ENCODE measurements at regions not wholly inside any gene's neighbourhood (a gene's known extent, or its start where the extent isn't known, plus 50 kb on each side); places are given as distances from the start of the nearest gene placed in this dataset.

GRCh38 chr21:38134084-38134873 lies 122.5 kb upstream of the KCNJ15 start:
- TF ChIP-seq, protein P1, sequence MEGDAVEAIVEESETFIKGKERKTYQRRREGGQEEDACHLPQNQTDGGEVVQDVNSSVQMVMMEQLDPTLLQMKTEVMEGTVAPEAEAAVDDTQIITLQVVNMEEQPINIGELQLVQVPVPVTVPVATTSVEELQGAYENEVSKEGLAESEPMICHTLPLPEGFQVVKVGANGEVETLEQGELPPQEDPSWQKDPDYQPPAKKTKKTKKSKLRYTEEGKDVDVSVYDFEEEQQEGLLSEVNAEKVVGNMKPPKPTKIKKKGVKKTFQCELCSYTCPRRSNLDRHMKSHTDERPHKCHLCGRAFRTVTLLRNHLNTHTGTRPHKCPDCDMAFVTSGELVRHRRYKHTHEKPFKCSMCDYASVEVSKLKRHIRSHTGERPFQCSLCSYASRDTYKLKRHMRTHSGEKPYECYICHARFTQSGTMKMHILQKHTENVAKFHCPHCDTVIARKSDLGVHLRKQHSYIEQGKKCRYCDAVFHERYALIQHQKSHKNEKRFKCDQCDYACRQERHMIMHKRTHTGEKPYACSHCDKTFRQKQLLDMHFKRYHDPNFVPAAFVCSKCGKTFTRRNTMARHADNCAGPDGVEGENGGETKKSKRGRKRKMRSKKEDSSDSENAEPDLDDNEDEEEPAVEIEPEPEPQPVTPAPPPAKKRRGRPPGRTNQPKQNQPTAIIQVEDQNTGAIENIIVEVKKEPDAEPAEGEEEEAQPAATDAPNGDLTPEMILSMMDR (IDR thresholded peaks at IDR 0.05), result no peak
- no peaks in the 10 kb centered on the region for H3K27me3 ChIP-seq
- no peaks in the 10 kb centered on the region for H3K4me1 ChIP-seq
- no peaks in the 10 kb centered on the region for H3K36me3 ChIP-seq
- no peak overlapping the region for H3K4me3 ChIP-seq
- intact Hi-C loops (cut with DNase I), result no loop called here
- no peaks in the 10 kb centered on the region for H3K9me3 ChIP-seq
- no peak for ATAC-seq
- H3K27ac ChIP-seq, result no peak overlapping the region
- DNase-seq, result no peak

GRCh38 chr21:38136201-38136600 lies 120.6 kb upstream of the KCNJ15 start:
- DNase-seq, result no peak
- intact Hi-C loops (cut with DNase I), result no loop called here
- TF ChIP-seq, protein P1 (IDR thresholded peaks at IDR 0.05), result no peak

GRCh38 chr21:38139380-38140168 lies 117.2 kb upstream of the KCNJ15 start:
- Histone ChIP-seq H3K9me3 (no peaks in the 10 kb centered on the region), H3K36me3 (no peaks in the 10 kb centered on the region), H3K27ac (no peak overlapping the region), H3K4me3 (no peak overlapping the region), H3K4me1 (peaks cover 14% of the 10 kb centered on the region), H3K27me3 (no peaks in the 10 kb centered on the region)
- intact Hi-C loops (cut with DNase I), result no loop called here
- DNase-seq (no peak), ATAC-seq (peak; percentile 59)
- TF ChIP-seq, protein P1 (IDR thresholded peaks at IDR 0.05), result no peak

More at GRCh38 chr21:38136201-38136600, 120.6 kb upstream of the KCNJ15 start:
- Histone ChIP-seq H3K36me3 (no peaks in the 10 kb centered on the region), H3K9me3 (no peaks in the 10 kb centered on the region), H3K27ac (no peak overlapping the region), H3K27me3 (no peaks in the 10 kb centered on the region), H3K4me3 (no peak overlapping the region), H3K4me1 (peaks cover 14% of the 10 kb centered on the region)
- ATAC-seq, result peak; percentile 82

DNA sequence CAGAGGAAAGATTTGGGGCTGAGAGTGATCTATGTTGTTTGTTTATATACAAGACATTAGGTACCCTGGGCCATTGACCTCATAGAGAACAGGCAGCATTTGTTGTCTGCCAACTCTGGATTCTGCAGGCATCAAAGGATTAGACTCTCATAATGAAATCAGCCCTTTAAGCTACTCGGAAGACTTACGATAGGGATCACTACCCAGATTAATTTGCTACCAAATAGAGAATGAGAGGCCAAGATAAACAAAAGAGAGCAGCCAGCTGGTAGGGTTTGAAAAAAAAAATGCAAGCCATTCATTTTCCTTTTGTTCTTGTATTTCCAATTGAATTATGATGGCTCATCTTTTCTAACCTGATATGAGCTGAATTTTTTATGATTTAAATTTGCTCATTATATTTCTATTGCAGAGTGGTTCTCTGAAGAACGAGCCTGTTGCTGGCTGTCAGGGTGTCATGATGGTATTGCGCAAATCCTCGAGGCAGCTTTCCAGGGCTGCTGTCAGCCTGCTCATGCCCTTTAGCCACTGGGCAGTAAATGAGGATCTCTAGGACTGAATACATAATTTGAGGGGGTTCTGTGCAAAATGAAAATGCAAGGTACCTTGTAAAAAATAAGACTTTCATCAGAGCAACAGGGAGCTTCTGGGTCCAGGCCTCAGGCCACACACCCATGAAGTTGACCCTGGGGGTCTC lies 116.4 kb upstream of the KCNJ15 start:
- TF ChIP-seq, protein P1 (IDR thresholded peaks at IDR 0.05), result no peak
- DNase-seq, result peak; percentile 78
- Histone ChIP-seq H3K9me3 (no peaks in the 10 kb centered on the region), H3K27ac (no peak overlapping the region), H3K4me3 (no peak overlapping the region), H3K27me3 (no peaks in the 10 kb centered on the region), H3K4me1 (peaks cover 14% of the 10 kb centered on the region), H3K36me3 (no peaks in the 10 kb centered on the region)
- ATAC-seq, result peak; percentile 77
- intact Hi-C loops (cut with DNase I), result no loop called here

DNA sequence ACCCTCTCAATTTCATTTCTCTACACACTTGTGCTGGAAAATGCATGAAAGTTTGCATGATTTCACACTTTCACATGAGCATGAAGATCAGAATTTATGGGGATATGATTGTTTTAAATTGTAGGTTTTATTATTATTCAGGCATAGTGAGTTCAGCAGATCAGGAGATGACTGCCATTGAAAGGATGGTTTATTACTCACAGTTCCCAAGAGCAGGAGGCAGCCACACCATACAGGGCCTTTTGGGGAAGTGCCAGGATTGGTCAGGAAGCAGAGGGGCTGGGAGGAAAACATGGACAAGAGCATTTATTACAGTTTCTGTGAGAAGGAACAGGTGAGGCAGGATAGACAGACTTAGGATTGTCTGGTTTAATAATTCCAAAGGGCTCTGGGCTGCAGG lies 114.6 kb upstream of the KCNJ15 start:
- Histone ChIP-seq H3K27ac (no peak overlapping the region), H3K27me3 (no peaks in the 10 kb centered on the region), H3K9me3 (no peaks in the 10 kb centered on the region), H3K4me1 (peaks cover 14% of the 10 kb centered on the region), H3K36me3 (no peaks in the 10 kb centered on the region), H3K4me3 (no peak overlapping the region)
- TF ChIP-seq, protein P1 (IDR thresholded peaks at IDR 0.05), result no peak
- intact Hi-C loops (cut with DNase I), result no loop called here
- no peak for ATAC-seq
- DNase-seq, result no peak
